ENCODE measurements at regions not wholly inside any gene's neighbourhood (a gene's known extent, or its start where the extent isn't known, plus 50 kb on each side); places are given as distances from the start of the nearest gene placed in this dataset.

DNA sequence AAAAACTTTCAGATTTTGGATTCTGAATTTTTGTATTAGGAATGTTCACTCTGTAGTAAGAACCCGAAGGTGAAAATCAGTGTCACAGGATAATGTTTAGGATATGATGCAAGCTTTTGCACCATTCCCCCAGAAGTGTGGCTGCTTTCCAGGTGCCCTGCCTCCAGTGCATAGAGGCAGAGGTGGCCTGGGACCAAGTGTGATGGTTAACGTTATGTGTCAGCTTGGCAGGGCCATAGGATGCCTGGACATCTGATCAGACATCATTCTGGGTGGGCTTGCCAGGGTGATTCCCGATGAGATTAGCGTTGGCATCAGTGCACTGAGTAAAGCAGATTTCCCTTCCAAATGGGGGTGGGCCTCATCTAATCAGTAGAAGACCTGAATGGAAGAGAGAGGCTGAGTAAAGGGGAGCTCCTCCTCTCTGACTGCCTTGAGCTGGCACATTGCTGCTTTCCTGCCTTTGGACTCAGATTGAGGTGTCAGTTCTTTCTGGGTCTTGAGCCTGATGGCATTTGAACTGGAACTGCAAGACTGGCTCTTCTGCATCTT lies 177.4 kb upstream of the HS6ST1 start:
- Histone ChIP-seq H3K4me1 (ENCODE audit: insufficient read depth, low read length) (peaks cover 5% of the 10 kb centered on the region), H3K9me3 (ENCODE audit: insufficient read depth, low read depth, low read length) (no peaks in the 10 kb centered on the region), H3K27ac (ENCODE audit: low read depth, low read length) (no peak overlapping the region), H3K4me3 (ENCODE audit: low read length) (no peak overlapping the region), H3K27me3 (ENCODE audit: insufficient read depth, low read length) (no peaks in the 10 kb centered on the region), H3K9ac (ENCODE audit: low read depth, low read length) (no peak overlapping the region), H3K36me3 (ENCODE audit: insufficient read depth, low read length) (no peaks in the 10 kb centered on the region)
- 94% methylated on average over 4 of the region's 4 CpGs for WGBS

DNA sequence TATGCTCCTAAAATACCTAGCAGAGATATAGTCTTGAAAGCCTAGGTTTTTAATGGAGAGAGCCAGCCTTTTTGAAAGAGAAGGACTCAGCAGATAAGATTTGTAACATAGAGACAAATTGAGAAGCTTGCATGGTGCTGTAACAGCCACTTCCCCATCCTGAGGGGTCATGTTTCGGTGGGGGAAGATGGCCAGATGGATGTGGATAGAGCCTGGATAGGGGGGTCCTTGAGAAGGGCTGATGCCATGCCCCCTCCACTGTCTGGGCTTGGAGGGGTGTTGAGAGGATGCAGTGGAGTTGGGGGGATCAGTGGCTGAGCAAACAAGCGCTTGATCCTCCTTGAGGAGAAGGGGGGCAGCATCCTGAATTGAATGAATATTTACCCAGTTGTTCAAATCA lies 178.0 kb upstream of the HS6ST1 start:
- H3K27me3 ChIP-seq (ENCODE audit: insufficient read depth, low read length) = no peaks in the 10 kb centered on the region
- no peak overlapping the region for H3K27ac ChIP-seq (ENCODE audit: low read depth, low read length)
- H3K9ac ChIP-seq (ENCODE audit: low read depth, low read length) = no peak overlapping the region
- WGBS = 96% methylated on average over 2 of the region's 2 CpGs
- no peaks in the 10 kb centered on the region for H3K9me3 ChIP-seq (ENCODE audit: insufficient read depth, low read depth, low read length)
- no peak overlapping the region for H3K4me3 ChIP-seq (ENCODE audit: low read length)
- peaks cover 2% of the 10 kb centered on the region; the same call in 1 of the 2 replicates for H3K4me1 ChIP-seq (ENCODE audit: insufficient read depth, low read length)
- no peaks in the 10 kb centered on the region for H3K36me3 ChIP-seq (ENCODE audit: insufficient read depth, low read length)

DNA sequence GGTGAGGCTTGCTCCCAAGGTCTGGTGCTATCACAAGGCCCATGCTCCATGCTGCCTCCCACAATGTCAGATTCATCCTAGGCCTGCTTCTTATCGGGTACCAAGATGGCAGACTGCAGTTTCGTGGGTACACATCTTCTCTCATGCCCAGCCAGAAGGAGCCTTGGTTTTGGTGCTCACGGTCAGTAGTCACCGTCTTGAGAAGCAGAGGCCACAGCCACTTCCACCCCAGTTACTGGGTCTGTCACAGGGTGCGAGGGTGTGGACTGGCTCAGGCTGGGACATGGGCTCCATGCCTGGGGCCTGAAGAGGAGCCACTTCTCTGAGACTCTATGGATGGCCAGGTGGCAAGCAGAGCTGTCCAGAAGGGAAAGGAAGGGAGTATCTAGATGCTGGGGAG lies 178.8 kb upstream of the HS6ST1 start:
- Histone ChIP-seq H3K9me3 (ENCODE audit: insufficient read depth, low read depth, low read length) (no peaks in the 10 kb centered on the region), H3K4me1 (ENCODE audit: insufficient read depth, low read length) (peaks cover 2% of the 10 kb centered on the region; the same call in 1 of the 2 replicates), H3K36me3 (ENCODE audit: insufficient read depth, low read length) (no peaks in the 10 kb centered on the region), H3K27ac (ENCODE audit: low read depth, low read length) (no peak overlapping the region), H3K27me3 (ENCODE audit: insufficient read depth, low read length) (no peaks in the 10 kb centered on the region), H3K9ac (ENCODE audit: low read depth, low read length) (no peak overlapping the region), H3K4me3 (ENCODE audit: low read length) (no peak overlapping the region)
- 98% methylated on average over 5 of the region's 5 CpGs for WGBS

DNA sequence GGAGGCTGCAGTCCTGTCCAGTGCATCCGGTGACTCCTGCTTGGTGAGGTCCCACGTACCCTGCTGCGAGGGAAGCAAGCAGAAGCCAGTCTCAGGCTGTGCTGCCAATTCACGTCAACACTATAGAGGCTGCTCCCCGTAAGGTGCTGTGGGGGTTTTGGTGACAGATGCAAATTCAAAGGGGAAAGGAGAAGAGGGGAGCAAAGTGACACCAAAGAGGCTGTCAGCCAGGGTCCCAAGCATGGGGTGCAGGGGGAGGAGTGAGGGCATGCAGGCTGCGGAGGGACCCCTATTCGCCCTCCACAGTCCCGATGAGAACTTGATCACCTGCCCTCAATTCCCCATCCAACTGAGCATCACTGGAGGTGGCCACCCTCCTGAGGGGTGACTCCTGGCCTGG lies 179.4 kb upstream of the HS6ST1 start:
- Histone ChIP-seq H3K4me3 (ENCODE audit: low read length) (no peak overlapping the region), H3K27me3 (ENCODE audit: insufficient read depth, low read length) (no peaks in the 10 kb centered on the region), H3K36me3 (ENCODE audit: insufficient read depth, low read length) (no peaks in the 10 kb centered on the region), H3K4me1 (ENCODE audit: insufficient read depth, low read length) (peaks cover 2% of the 10 kb centered on the region; the same call in 1 of the 2 replicates), H3K9me3 (ENCODE audit: insufficient read depth, low read depth, low read length) (no peaks in the 10 kb centered on the region), H3K27ac (ENCODE audit: low read depth, low read length) (no peak overlapping the region), H3K9ac (ENCODE audit: low read depth, low read length) (no peak overlapping the region)
- 91% methylated on average over 8 of the region's 8 CpGs for WGBS

DNA sequence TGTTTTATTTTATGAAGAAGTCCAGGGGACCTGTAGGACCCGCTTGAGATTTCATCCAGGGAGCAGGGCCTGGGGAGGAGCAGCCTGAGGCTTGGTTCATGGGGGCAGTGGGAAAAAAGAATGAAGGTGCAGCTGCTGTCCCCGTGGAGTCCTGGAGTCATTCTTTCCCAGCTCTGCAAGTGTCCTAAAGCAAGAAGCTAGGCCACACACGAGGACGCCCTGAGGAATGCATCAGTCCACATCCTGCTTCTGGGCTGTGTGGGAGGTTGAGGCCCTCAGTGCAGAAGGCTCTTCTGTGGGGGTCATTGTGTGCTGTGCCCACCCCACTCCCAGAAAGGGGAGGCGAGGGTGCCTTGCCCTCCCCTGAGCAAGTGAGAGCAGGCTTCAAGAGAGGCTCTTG lies 179.9 kb upstream of the HS6ST1 start:
- no peaks in the 10 kb centered on the region for H3K36me3 ChIP-seq (ENCODE audit: insufficient read depth, low read length)

DNA sequence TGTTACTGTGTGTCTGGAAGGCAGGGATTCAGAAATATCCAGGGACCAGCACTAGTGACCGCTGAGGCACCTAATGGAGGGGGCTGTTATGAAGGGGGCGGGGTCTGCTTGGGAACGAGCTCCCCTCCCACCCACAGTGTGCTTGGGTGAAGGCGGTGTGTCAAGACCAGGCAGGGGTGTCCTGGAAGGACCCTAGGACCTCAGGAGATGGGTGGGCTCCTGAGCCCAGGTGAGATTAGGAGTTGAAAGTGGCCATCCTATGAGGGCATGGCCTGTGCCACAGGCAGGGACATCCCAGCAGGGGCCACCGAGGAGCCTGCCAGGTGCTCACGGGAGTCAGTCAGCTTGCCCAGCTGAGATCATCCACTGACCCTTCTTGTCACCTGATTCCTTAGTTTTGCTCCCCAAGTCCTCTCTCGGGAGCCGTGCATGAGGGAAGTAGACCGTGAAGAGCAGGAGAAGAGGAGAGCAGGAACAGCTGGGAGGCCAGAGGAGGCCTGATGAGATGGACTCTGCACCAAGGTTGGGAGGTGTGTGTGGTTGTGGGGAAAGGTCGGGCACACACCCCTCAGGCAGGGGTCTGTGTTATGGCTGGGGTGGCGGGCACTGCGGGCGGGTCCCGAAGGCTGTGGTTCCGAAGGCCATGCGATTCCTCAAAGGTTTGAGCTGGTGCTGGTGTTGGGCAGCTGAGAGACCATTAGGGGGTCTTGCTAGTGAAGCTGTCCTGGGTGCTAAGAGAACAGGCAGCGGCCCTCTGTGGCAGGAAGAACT lies 180.9 kb upstream of the HS6ST1 start:
- WGBS = 94% methylated on average over 16 of the region's 17 CpGs
- H3K9ac ChIP-seq (ENCODE audit: low read depth, low read length) = no peak overlapping the region
- no peaks in the 10 kb centered on the region for H3K9me3 ChIP-seq (ENCODE audit: insufficient read depth, low read depth, low read length)
- no peaks in the 10 kb centered on the region for H3K4me1 ChIP-seq (ENCODE audit: insufficient read depth, low read length)
- H3K36me3 ChIP-seq (ENCODE audit: insufficient read depth, low read length) = no peaks in the 10 kb centered on the region
- no peak overlapping the region for H3K27ac ChIP-seq (ENCODE audit: low read depth, low read length)
- H3K4me3 ChIP-seq (ENCODE audit: low read length) = no peak overlapping the region
- H3K27me3 ChIP-seq (ENCODE audit: insufficient read depth, low read length) = no peaks in the 10 kb centered on the region

More for the DNA sequence above, 179.9 kb upstream of the HS6ST1 start:
- Histone ChIP-seq H3K9me3 (ENCODE audit: insufficient read depth, low read depth, low read length) (no peaks in the 10 kb centered on the region), H3K27ac (ENCODE audit: low read depth, low read length) (no peak overlapping the region), H3K27me3 (ENCODE audit: insufficient read depth, low read length) (no peaks in the 10 kb centered on the region), H3K9ac (ENCODE audit: low read depth, low read length) (no peak overlapping the region), H3K4me1 (ENCODE audit: insufficient read depth, low read length) (peaks cover 2% of the 10 kb centered on the region; the same call in 1 of the 2 replicates), H3K4me3 (ENCODE audit: low read length) (no peak overlapping the region)
- 89% methylated on average over 5 of the region's 5 CpGs for WGBS

DNA sequence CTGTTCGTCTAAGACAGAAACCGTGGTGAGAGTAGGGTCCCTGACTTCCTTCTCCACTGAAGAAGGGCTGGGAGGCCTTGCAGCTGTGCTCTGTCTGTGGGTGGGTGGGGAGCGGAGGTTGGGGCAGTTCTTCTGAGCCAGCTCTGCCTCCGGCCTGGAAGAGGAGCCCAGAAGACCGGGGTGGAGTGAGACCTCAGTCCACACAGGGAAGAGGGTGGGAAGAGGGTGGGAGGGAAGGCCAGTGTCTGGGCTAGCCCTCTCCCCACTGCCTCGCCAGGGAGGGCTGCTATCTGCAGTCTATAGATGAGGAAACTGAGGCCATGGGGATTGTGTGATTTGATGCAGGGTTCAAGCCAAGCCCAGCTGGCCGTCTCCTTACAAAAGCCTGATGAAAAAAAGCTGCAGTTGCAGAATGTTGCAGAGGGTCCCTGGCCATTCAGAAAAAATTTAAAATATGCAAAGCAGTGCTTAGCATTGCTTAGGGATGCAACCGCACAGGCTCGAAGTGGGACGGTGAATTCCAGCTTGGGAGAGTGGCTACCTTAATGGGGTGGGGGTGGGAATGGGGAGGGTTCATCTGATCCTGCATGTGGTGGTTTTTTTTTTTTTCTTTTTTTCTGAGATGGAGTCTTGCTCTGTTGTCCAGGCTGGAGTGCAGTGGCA lies 181.6 kb upstream of the HS6ST1 start:
- H3K9ac ChIP-seq (ENCODE audit: low read depth, low read length) = no peak overlapping the region
- H3K27me3 ChIP-seq (ENCODE audit: insufficient read depth, low read length) = no peaks in the 10 kb centered on the region
- H3K4me3 ChIP-seq (ENCODE audit: low read length) = no peak overlapping the region
- H3K9me3 ChIP-seq (ENCODE audit: insufficient read depth, low read depth, low read length) = no peaks in the 10 kb centered on the region
- H3K27ac ChIP-seq (ENCODE audit: low read depth, low read length) = no peak overlapping the region
- H3K36me3 ChIP-seq (ENCODE audit: insufficient read depth, low read length) = no peaks in the 10 kb centered on the region
- 89% methylated on average over 10 of the region's 10 CpGs for whole genome bisulfite sequencing
- no peaks in the 10 kb centered on the region for H3K4me1 ChIP-seq (ENCODE audit: insufficient read depth, low read length)

DNA sequence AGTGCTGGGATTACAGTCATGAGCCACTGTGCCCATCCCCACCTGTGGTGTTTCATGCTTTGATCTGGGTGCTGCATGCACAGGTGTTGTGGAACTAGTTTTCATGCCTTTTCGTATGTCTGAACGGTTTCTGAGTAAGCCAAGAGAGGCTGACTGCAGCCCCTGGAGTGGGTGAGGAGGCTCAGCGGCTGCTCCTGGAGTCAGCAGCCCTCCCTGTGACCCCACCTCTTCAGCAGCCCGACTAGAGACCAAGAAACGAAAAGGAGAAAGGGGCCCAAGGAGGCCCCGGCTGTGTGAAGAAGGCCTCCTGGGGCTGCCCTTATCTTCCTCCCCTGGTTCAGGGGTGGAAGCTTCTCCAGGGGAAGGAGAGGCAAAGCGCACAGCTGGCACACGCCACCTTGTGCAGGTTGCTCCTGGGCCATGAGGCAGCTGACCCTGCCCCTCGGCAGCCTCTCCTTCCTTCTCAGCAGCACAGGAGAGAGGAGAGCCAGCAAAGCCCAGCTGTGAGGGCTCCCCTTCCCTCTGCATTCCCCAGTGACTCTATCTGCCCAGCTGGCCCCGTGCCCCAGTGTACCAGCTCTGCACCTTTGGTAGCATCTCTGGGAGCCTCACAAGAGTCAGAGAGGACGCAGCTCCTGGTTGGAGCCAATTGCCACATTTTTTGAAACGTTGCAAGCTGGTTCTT lies 182.5 kb upstream of the HS6ST1 start:
- H3K9me3 ChIP-seq (ENCODE audit: insufficient read depth, low read depth, low read length) = no peaks in the 10 kb centered on the region
- H3K27me3 ChIP-seq (ENCODE audit: insufficient read depth, low read length) = no peaks in the 10 kb centered on the region
- H3K4me1 ChIP-seq (ENCODE audit: insufficient read depth, low read length) = no peaks in the 10 kb centered on the region
- no peaks in the 10 kb centered on the region for H3K36me3 ChIP-seq (ENCODE audit: insufficient read depth, low read length)
- H3K27ac ChIP-seq (ENCODE audit: low read depth, low read length) = no peak overlapping the region
- no peak overlapping the region for H3K9ac ChIP-seq (ENCODE audit: low read depth, low read length)
- WGBS = 93% methylated on average over 12 of the region's 12 CpGs
- no peak overlapping the region for H3K4me3 ChIP-seq (ENCODE audit: low read length)

DNA sequence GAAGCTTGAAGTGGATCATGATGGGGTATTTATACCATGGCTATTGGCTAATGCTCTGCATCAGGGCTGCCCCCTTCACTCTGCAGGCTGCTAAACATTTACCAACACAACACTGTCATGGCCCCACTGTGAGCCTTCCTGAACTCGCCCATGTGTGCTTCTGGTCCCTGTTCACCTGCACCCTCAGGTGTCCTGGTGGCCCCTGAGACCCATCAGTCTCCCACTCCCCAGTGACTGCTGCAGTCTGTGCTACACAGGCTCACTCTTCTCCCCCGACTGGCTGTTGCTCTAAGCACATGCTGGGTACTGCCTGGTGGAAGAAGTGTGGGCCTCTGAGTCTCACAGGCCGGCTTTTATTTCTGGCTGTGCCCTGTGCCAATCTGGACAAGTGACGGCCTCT lies 183.0 kb upstream of the HS6ST1 start:
- Histone ChIP-seq H3K27ac (ENCODE audit: low read depth, low read length) (no peak overlapping the region), H3K9ac (ENCODE audit: low read depth, low read length) (no peak overlapping the region), H3K27me3 (ENCODE audit: insufficient read depth, low read length) (no peaks in the 10 kb centered on the region), H3K9me3 (ENCODE audit: insufficient read depth, low read depth, low read length) (no peaks in the 10 kb centered on the region), H3K4me3 (ENCODE audit: low read length) (no peak overlapping the region), H3K36me3 (ENCODE audit: insufficient read depth, low read length) (no peaks in the 10 kb centered on the region), H3K4me1 (ENCODE audit: insufficient read depth, low read length) (no peaks in the 10 kb centered on the region)
- 88% methylated on average over 4 of the region's 4 CpGs for WGBS

DNA sequence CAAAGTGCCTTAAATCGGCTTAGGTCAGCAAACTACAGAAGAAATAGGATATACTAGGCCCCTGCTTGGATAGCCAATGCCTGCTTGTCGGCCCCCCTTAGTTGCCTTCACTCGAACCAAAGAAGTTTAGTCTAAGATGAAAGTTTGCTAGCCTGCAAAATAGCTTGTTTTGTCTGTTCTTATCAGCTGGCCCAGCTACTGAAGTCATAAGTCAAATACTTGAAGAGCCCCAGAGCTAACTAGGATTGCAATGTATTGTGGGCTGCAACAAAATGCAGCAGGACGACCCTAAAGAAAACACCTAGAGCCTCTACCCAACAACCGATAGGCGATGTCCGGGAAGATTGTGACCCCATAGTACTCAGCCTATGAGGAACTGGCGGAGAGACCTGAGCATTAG lies 183.5 kb upstream of the HS6ST1 start:
- no peak overlapping the region for H3K27ac ChIP-seq (ENCODE audit: low read depth, low read length)
- H3K9me3 ChIP-seq (ENCODE audit: insufficient read depth, low read depth, low read length) = no peaks in the 10 kb centered on the region
- no peaks in the 10 kb centered on the region for H3K36me3 ChIP-seq (ENCODE audit: insufficient read depth, low read length)
- no peak overlapping the region for H3K4me3 ChIP-seq (ENCODE audit: low read length)
- WGBS = 96% methylated on average over 8 of the region's 8 CpGs
- H3K27me3 ChIP-seq (ENCODE audit: insufficient read depth, low read length) = no peaks in the 10 kb centered on the region
- H3K9ac ChIP-seq (ENCODE audit: low read depth, low read length) = no peak overlapping the region
- H3K4me1 ChIP-seq (ENCODE audit: insufficient read depth, low read length) = no peaks in the 10 kb centered on the region

DNA sequence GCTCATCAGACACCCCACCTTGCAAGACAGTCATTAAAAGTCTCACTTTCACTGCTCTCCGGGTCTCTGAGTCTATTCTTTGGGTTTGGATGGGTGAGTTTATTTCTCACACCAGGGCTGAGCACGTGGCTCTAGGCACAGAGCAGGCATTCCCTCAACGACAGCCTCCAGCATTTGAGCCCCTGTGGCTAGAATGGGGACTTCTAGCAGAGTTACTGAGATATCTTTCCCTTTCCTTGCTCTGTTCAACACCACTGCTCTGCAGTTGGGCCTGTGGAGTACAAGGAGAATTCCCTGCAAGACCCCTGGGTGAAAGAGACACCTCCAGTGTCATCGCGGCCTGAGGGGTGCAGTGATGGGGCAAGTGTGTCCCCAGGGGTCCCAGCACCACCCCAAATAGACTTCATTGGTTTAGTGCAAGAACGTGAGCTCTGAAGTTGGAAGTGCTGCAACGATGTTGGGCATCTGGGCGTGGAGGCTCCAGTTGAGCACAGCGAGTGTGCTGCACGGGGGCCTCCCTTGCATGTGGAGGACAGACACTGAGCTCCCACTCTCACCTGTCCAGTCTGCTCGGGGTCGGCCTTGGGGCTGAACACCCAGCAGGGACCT lies 184.1 kb upstream of the HS6ST1 start:
- no peaks in the 10 kb centered on the region for H3K9me3 ChIP-seq (ENCODE audit: insufficient read depth, low read depth, low read length)
- H3K9ac ChIP-seq (ENCODE audit: low read depth, low read length) = no peak overlapping the region
- no peaks in the 10 kb centered on the region for H3K27me3 ChIP-seq (ENCODE audit: insufficient read depth, low read length)
- WGBS = 94% methylated on average over 12 of the region's 12 CpGs
- no peaks in the 10 kb centered on the region for H3K4me1 ChIP-seq (ENCODE audit: insufficient read depth, low read length)
- no peak overlapping the region for H3K27ac ChIP-seq (ENCODE audit: low read depth, low read length)
- H3K36me3 ChIP-seq (ENCODE audit: insufficient read depth, low read length) = no peaks in the 10 kb centered on the region
- H3K4me3 ChIP-seq (ENCODE audit: low read length) = no peak overlapping the region
